Midbrain (tissue), 1 donor: ENCODE measurements at regions not wholly inside any gene's neighbourhood (a gene's known extent, or its start where the extent isn't known, plus 50 kb on each side); places are given as distances from the start of the nearest gene placed in this dataset.

Source experiments
- DNase-seq: peaks from one replicate; lab custom pipeline; 2025; lab: John Stamatoyannopoulos, UW

DNA sequence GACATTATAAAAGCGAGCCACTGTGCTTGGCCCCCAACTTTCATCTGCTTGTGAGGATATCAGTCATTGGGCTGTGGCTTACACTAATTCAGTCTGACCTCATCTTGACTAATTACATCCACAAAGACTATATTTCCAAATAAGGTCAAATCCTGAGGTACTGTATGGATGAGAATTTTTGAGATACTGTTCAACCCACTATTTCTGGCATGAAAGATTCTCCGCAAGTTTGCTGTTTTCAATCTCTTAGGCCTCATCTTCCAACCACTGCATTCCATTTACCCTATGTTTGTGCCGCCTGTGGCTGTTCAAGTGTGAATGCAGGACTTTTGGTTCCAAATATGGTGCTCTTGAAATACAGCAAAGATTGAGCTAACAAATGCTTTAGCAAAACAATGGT, 400.9 kb upstream of the SGCD start:
- no peak for DNase-seq

DNA sequence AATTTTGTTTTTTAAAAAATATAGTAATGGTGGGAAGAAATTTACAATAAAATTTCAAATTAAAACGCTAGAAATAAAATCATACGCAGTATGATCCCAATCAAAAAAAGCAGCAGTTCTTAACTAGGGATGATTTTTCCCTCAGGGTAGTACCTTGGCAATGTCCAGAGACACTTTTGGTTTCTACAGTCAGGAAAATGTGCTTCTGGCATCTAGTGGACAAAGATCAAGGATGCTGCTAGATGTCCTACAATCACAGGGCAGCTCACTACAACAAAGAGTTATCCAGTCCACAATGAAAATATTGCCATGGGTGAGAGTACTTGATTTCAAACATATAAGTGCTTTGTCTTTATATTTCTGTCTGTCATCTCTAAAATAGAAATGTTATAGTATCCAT, 400.2 kb upstream of the SGCD start:
- no peak for DNase-seq

GRCh38 chr5:155929112-155929511, 397.9 kb upstream of the SGCD start:
- DNase-seq, result no peak

DNA sequence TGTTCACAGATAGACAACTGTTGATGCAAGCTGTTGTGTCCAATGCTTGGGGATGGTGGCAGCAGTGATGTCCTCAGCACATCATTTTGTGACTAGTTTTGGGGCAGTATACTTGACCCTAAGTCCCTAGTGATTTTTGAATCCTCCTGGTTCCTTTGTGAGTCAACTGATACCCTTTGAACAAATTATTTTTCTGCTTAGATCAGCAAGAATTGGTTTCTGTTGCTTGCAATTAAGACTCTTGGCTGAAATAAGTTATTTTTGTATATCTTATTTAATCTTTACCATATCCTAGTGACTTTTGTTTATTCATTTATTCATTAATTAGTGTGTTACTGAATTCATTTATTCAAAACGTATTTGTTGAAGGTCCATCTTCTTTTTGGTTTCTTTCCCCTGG, 392.0 kb upstream of the SGCD start:
- DNase-seq, result no peak

- no peak for DNase-seq
These were observed 391.2 kb upstream of the SGCD start for GRCh38 chr5:155935723-155936122.

DNA sequence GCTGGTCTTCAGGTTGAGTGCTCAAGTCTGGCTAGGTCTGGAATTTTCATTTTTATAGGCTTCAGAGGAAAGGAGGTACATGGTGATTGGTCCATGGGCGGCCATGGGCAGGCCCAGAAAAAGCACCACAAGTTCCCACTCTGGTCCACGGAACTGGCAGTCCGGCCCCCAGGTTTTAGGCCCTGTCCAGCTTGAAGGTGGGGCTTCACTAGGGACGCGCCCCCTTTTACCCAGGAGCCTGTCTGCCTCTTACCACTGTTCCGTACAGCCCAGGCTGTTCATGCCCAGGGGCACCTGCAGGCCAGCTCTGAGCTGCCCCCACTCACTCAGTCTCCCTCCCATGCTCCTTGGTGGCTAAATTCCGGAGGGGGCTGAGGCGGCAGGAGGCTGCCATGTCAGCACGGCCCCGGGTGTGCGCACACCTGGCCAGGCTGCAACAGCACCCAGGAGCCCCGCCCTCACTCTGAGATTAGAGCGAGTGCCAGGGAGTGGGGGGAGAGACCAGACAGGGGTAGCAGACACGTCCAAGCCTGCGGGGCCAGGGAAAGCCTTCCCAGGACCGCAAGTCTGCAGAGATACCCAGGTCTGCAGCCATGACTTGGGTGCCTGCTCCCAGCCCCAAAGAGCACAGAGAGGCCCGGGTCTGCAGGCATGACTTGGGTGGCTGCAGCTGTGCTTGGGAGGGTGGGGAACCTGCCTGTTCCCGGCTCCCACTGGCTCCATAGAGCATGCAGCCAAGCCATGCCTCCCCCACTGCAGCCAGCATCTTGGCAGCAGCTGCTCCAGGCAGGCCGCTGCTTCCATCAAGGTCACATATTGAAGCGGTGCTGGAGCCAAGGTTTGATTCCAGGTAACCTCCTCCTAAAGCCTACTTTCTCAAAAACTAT, 390.2 kb upstream of the SGCD start:
- DNase-seq, result no peak

DNA sequence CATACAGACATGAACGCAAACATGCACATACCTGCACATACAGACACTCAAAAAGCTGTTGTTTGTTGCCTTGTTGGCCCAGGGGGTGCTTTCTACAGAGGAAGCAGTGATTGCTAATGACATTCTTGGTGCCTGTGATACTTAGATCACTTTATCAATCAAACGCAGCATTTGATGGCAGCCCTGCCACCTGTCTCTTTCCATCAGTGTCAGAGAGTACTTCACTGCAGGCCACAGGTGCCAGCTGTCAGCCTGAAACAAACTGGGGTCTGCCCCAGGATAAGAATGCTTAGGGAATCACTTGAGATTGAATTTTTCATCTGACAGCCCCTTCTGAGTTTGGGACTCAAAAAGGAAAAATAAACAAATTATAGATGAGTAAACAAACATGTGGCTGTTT, 388.9 kb upstream of the SGCD start:
- no peak for DNase-seq

GRCh38 chr5:155941340-155941739, 385.6 kb upstream of the SGCD start:
- DNase-seq, result no peak

DNA sequence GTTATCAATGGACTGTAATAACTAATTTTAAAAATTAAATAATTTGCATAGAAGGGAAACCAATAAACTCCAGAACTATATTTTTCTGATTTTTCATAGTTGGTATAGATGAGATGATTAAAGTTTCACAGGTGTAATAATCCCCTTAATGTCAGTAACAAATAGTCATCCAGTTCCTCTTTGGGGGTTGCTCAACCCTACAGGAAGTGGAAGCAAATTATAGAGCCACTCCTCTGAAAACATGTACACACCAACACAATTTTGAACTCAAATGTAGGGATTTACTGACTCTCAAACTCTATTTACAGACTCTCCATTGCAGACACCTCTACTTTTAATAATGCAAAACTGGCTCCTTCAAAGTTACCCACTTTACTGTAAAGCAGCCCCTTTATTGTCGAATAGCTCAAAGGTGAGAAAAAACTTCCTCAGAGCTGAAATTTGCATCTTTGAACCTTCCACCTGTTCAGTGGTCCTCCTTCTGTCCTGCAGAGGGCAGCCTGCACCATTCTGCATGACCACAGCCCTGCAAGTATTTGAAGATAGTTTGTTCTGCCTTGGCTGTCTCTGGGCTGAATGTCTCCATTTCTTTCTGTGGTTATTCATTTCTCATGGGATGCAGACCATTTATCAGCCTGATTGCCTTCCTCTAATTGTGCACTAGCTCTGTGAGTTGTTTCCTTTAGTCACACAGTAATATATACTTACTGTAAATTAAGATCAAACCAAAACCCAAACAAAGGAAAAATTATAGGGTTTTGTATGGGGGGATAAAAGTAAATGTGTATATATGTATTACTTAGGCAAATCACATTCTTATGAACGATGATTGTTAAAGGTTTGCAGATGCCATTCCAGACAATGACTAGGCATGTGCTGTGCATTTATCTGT, 383.2 kb upstream of the SGCD start:
- peak; percentile 59 for DNase-seq

- no peak for DNase-seq
These were observed 379.4 kb upstream of the SGCD start for GRCh38 chr5:155947394-155948062.

GRCh38 chr5:155948576-155948975, 378.4 kb upstream of the SGCD start:
- no peak for DNase-seq

- DNase-seq, result no peak
These were observed 374.4 kb upstream of the SGCD start for GRCh38 chr5:155952486-155953089.

DNA sequence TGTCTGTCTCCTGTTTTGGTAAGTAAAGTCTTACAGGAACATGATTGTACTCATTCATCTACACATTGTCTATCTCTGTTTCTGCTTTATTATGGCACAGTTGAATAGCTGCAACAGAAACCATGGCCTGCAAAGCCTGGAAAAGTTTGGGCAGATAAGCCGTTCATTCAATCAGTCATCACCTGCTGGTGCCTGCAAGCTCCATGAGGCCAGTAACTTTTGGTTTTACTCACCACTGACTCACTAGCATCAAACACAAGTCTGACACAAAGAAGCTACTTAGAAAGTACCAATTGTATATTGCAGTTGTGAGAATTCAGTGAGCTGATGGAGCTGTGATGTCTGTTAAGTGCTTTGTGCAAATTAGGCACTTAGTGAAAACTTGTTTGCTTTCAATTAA, 373.6 kb upstream of the SGCD start:
- no peak for DNase-seq

DNA sequence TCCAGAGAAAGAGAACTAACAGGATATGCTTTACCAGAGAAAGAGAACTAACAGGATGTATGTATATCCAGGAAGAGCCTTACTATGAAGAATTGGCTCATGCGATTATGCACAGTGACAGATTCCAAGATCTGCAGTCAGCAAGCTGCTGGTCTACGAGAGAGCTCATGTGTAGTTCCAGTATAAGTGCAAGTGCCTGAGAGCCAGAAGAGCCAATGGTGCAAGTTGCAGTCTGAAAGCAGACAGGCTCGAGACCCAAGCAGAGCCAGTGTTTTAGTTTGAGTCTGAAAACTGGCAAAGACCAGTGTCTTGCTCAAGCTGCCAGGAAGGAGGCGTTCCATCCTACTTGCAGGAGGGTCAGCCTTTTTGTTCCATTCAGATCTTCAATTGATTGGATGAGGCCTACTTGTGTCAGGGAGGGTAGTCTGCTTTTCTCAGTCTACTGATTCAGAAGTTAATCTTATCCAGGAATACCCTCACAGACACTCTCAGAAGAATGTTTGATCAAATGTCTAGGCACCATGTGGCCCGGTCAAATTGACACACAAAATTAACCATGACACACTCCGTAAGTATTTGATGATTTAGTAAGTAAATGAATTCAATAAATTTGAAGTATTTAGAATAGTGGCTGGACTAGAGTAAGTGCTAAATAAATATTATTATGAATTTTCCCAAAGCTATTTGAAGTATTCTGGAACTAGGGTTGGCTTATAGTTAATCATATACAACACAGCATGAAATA, 372.1 kb upstream of the SGCD start:
- no peak for DNase-seq

GRCh38 chr5:155957884-155958283, 369.1 kb upstream of the SGCD start:
- no peak for DNase-seq

DNA sequence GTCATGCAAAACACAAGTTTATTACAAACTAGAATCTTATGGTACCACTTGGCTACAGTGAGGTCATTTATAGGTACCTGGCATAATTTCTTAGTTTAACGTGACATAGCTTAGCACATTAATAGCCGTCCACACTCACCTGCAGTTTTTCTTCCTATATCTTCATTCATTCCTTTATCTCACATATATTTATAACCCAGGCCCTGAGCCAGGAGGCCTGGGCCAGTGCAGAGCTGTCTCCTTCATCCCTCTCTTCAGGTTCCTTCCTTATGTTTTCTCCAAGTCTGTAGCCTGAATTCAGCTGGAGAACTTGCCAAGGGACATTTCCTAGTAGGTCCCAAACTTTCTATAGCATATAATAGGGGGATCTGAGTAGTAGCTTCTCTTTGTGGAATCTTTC, 367.9 kb upstream of the SGCD start:
- DNase-seq, result no peak

DNA sequence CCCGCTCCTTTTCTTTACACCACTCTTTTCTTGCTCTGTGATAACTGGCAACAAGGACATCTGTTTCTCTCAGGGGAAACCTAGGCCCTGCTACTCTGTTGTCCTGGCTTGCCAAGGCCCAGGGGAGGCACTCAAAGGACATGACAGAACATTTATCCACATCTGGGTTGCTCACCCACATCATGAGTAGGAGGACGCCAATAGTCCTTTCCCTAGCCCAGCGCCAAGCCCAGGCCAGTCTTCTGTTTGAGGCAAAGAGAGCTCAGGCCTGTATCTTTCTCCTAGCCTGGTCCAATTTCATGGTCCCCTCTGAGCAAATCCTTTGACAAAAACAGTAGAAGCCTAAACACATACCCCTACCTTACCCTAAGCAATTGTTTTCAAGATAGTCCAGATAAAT, 366.8 kb upstream of the SGCD start:
- DNase-seq, result no peak

DNA sequence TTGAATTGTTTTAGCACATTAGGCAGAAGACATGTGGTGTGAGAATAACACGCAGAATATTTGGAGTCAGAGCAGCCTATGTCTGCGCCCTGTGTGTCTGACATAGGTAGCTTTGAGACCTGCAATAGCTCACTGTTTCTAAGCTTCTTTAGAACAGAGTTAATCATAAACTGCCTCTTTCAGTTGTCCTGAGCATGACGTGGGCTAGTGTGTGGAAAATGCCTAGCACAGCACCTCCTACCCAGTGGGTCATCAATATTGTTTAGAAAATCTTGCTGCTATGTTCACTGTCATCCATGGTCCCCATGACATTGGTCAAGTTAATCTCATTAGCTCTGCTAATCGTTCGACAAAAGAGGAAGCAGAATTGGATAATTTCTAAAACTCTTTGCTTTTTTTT, 357.4 kb upstream of the SGCD start:
- no peak for DNase-seq

DNA sequence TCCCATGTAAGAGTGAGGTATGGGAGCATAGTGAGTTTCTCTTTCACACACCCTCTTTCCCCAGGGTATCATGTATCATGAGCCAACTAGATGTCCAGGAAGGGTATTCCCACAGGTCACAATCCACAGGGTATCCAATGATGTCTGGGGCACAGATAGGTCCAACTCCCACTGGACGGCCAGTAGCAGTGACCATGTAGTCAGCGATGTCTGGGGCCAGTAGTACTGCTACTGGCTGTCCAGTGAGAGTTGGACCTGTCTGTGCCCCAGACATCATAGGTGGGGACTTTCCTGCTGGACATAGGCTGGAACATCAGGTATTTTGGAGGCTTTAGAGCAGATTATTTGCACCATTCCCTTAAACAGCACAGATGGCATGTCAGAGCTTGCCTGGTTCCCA, 352.6 kb upstream of the SGCD start:
- no peak for DNase-seq

GRCh38 chr5:155978850-155979249, 348.1 kb upstream of the SGCD start:
- no peak for DNase-seq

GRCh38 chr5:155982354-155982753, 344.6 kb upstream of the SGCD start:
- DNase-seq, result no peak
